Stomach (tissue), 8 donors: ENCODE measurements at regions not wholly inside any gene's neighbourhood (a gene's known extent, or its start where the extent isn't known, plus 50 kb on each side); places are given as distances from the start of the nearest gene placed in this dataset.

Experiments used
- DNase-seq, 2 donors: peaks; one replicate each; pipeline versions ENCODE4 v3.0.0 to v3.0.0-alpha.2; 2013 to 2019
- H3K27ac ChIP-seq, 5 donors: fragments of 200-600 bp in 4 of 5; sonication (generic) in 4 of 5; one replicate each; pipeline ENCODE4 v1.5.1; 2013 to 2019; ENCODE audit warnings: mild to moderate bottlenecking in 1 of 5, moderate library complexity in 1 of 5
- H3K27me3 ChIP-seq, 3 donors: fragments of 200-600 bp; sonication (generic); one replicate each; pipeline ENCODE4 v1.5.1; 2017 to 2019; ENCODE audit warnings: mixed run types in 1 of 3
- H3K36me3 ChIP-seq, 4 donors: fragments of 200-600 bp; sonication (generic); 1 replicate in 3 of 4; 2 replicates in 1 of 4; pipeline ENCODE4 v1.5.1; 2016 to 2019
- H3K4me1 ChIP-seq, 4 donors: fragments of 200-600 bp; sonication (generic); one replicate each; pipeline ENCODE4 v1.5.1; 2016 to 2019
- H3K4me3 ChIP-seq, 4 donors: fragments of 200-600 bp; sonication (generic) in 3 of 4; one replicate each; pipeline ENCODE4 v1.5.1; 2016 to 2019; ENCODE audit warnings: mild to moderate bottlenecking in 1 of 4
- H3K9me3 ChIP-seq, 4 donors: fragments of 200-600 bp; sonication (generic); one replicate each; pipeline ENCODE4 v1.5.1; 2016 to 2019
- CTCF ChIP-seq, 7 experiments: fragments of 450-650 bp in 4 of 7; fragments of 200-600 bp in 3 of 7; sonication (generic) in 3 of 7; IDR thresholded peaks; one replicate each; pipeline ENCODE4 v1.5.1; 2016 to 2019; ENCODE audit warnings: antibody characterized with exemption in 7 of 7, control low read depth in 2 of 7, mild to moderate bottlenecking in 1 of 7
- EP300 ChIP-seq: sonication (generic); formaldehyde crosslinking; IDR thresholded peaks from one replicate; pipeline ENCODE4 v1.6.1; 2017; ENCODE audit warnings: antibody characterized with exemption
- POLR2A ChIP-seq, 4 donors: fragments of 450-650 bp; IDR thresholded peaks; one replicate each; pipeline ENCODE4 v1.6.1; 2016; ENCODE audit warnings: antibody characterized with exemption in 4 of 4, control low read depth in 2 of 4, mild to moderate bottlenecking in 1 of 4, moderate library complexity in 1 of 4
- POLR2AphosphoS5 ChIP-seq, 3 donors: sonication (generic); formaldehyde crosslinking; IDR thresholded peaks; one replicate each; pipeline ENCODE4 v1.6.1; 2016; ENCODE audit warnings: antibody characterized with exemption in 3 of 3
- WGBS, 5 donors: extraction: QIAGEN DNeasy Blood & Tissue Kit in 3 of 5; methylation state at CpG; one replicate each; pipeline versions ENCODE4 v1.1.5 to v1.1.7; 2013 to 2018; 5-methylcytosine and 5-hydroxymethylcytosine counted together
- intact Hi-C: fragments of 100-400 bp; cut with DNase I; formaldehyde crosslinking; loops from one replicate; pipeline ENCODE4 v1.15.1; 2023; ENCODE audit warnings: low total_unique reads
- donor health status: healthy with polysubstance abuse.
- donor health status: Bipolar disorder and iron deficiency.
- donor health status: healthy.

- Histone ChIP-seq H3K4me3 (no peak overlapping the region), H3K4me1 (no peaks in the 10 kb centered on the region), H3K27ac (no peak overlapping the region), H3K9me3 (peaks cover 0 to 4% (median 0%) of the 10 kb centered on the region in 4 donors), H3K36me3 (no peaks in the 10 kb centered on the region), H3K27me3 (no peaks in the 10 kb centered on the region)
- WGBS, 5 donors = 48 to 72% (median 50%) methylated on average over 2 of the region's 2 CpGs
- intact Hi-C loops = no loop called here
- DNase-seq = no peak
- TF ChIP-seq EP300 (no peak), CTCF (IDR thresholded peaks at IDR 0.05) (no peak), POLR2A (IDR thresholded peaks at IDR 0.05) (no peak), POLR2AphosphoS5 (IDR thresholded peaks at IDR 0.05) (no peak)
These were observed 296.7 kb downstream of the LPIN1 start for GRCh38 chr2:12043131-12043530.

GRCh38 chr2:12044857-12045256 is 298.4 kb downstream of the LPIN1 start:
- intact Hi-C loops = no loop called here
- no peak overlapping the region for H3K27ac ChIP-seq
- H3K27me3 ChIP-seq = no peaks in the 10 kb centered on the region
- TF ChIP-seq CTCF (IDR thresholded peaks at IDR 0.05) (no peak), EP300 (no peak), POLR2A (IDR thresholded peaks at IDR 0.05) (no peak), POLR2AphosphoS5 (IDR thresholded peaks at IDR 0.05) (no peak)
- no peaks in the 10 kb centered on the region for H3K36me3 ChIP-seq
- WGBS, 5 donors = 67 to 86% (median 76%) methylated on average over 8 of the region's 8 CpGs
- no peaks in the 10 kb centered on the region for H3K4me1 ChIP-seq
- peak in 1 of 2 donors; percentile 39 for DNase-seq
- H3K4me3 ChIP-seq = no peak overlapping the region
- H3K9me3 ChIP-seq = no peaks in the 10 kb centered on the region

GRCh38 chr2:12045864-12046291 is 299.4 kb downstream of the LPIN1 start:
- Histone ChIP-seq H3K36me3 (no peaks in the 10 kb centered on the region), H3K27me3 (no peaks in the 10 kb centered on the region), H3K9me3 (no peaks in the 10 kb centered on the region), H3K27ac (no peak overlapping the region), H3K4me3 (no peak overlapping the region), H3K4me1 (peaks cover 0 to 5% (median 0%) of the 10 kb centered on the region in 4 donors)
- TF ChIP-seq EP300 = no peak
- no peak for TF ChIP-seq CTCF (IDR thresholded peaks at IDR 0.05)
- no peak for TF ChIP-seq POLR2AphosphoS5 (IDR thresholded peaks at IDR 0.05)
- no peak for TF ChIP-seq POLR2A (IDR thresholded peaks at IDR 0.05)
- DNase-seq = no peak
- intact Hi-C loops = no loop called here
- 80 to 89% (median 87%) methylated on average over 9 of the region's 9 CpGs for WGBS, 5 donors

GRCh38 chr2:12046641-12047040 is 300.2 kb downstream of the LPIN1 start:
- Histone ChIP-seq H3K4me1 (peaks cover 0 to 5% (median 0%) of the 10 kb centered on the region in 4 donors), H3K27me3 (no peaks in the 10 kb centered on the region), H3K27ac (no peak overlapping the region), H3K36me3 (no peaks in the 10 kb centered on the region), H3K4me3 (no peak overlapping the region), H3K9me3 (no peaks in the 10 kb centered on the region)
- no peak for TF ChIP-seq EP300
- TF ChIP-seq POLR2AphosphoS5 (IDR thresholded peaks at IDR 0.05) = no peak
- no peak for TF ChIP-seq POLR2A (IDR thresholded peaks at IDR 0.05)
- TF ChIP-seq CTCF (IDR thresholded peaks at IDR 0.05) = no peak
- intact Hi-C loops = no loop called here
- no peak for DNase-seq
- WGBS, 5 donors = 69 to 89% (median 85%) methylated on average over 4 of the region's 4 CpGs
